SK-N-SH treated with all-trans-retinoic acid at 6 μM for 48 hours (cell line): ENCODE measurements at regions not wholly inside any gene's neighbourhood (a gene's known extent, or its start where the extent isn't known, plus 50 kb on each side); places are given as distances from the start of the nearest gene placed in this dataset.

Experiments used
- ATAC-seq: fragments of 200-7000 bp; cut with Tn5 transposase; 3 replicates; pipeline ENCODE4 v1.9.1; 2020; ENCODE audit warnings: mild to moderate bottlenecking, moderate library complexity
- ARNTL ChIP-seq: fragments of 450-650 bp; formaldehyde crosslinking; IDR thresholded peaks from 2 replicates; pipeline ENCODE4 v1.5.0; 2020; ENCODE audit warnings: low read depth, mild to moderate bottlenecking, moderate library complexity, borderline replicate concordance
- BACH2 ChIP-seq: fragments of 250-450 bp; sonication (Bioruptor Pico); IDR thresholded peaks from 2 replicates; pipeline ENCODE4 v1.9.0; 2021; ENCODE audit warnings: mild to moderate bottlenecking, borderline replicate concordance
- CSDC2 ChIP-seq: fragments of 250-450 bp; sonication (Bioruptor Pico); IDR thresholded peaks from 2 replicates; pipeline ENCODE4 v1.5.0; 2020; ENCODE audit warnings: mild to moderate bottlenecking, moderate library complexity
- CSRNP3 ChIP-seq: fragments of 250-450 bp; sonication (Bioruptor Pico); IDR thresholded peaks from 2 replicates; pipeline ENCODE4 v1.5.1; 2021; ENCODE audit warnings: mild to moderate bottlenecking, moderate library complexity
- ESRRG ChIP-seq: fragments of 250-450 bp; sonication (Bioruptor Pico); IDR thresholded peaks from 2 replicates; pipeline ENCODE4 v1.6.1; 2021; ENCODE audit warnings: mild to moderate bottlenecking
- GLIS3 ChIP-seq: fragments of 250-450 bp; sonication (Bioruptor Pico); IDR thresholded peaks from 2 replicates; pipeline ENCODE4 v1.5.0; 2020; ENCODE audit warnings: mild to moderate bottlenecking, moderate library complexity
- ISL1 ChIP-seq: fragments of 250-450 bp; sonication (Bioruptor Pico); IDR thresholded peaks from 2 replicates; pipeline ENCODE4 v2.1.2; 2022; ENCODE audit warnings: mild to moderate bottlenecking, moderate library complexity
- OSR1 ChIP-seq: fragments of 250-450 bp; sonication (Bioruptor Pico); IDR thresholded peaks from 2 replicates; pipeline ENCODE4 v1.8.0; 2022; ENCODE audit warnings: moderate library complexity, mild to moderate bottlenecking, inconsistent platforms
- POU6F1 ChIP-seq: fragments of 250-450 bp; sonication (Bioruptor Pico); IDR thresholded peaks from 2 replicates; pipeline ENCODE4 v1.8.0; 2021; ENCODE audit warnings: low read depth, mild to moderate bottlenecking, moderate library complexity, borderline replicate concordance
- PPARA ChIP-seq: fragments of 250-450 bp; sonication (Bioruptor Pico); IDR thresholded peaks from 2 replicates; pipeline ENCODE4 v1.5.0; 2020; ENCODE audit warnings: mild to moderate bottlenecking, borderline replicate concordance
- RARB ChIP-seq: fragments of 250-450 bp; sonication (Bioruptor Pico); IDR thresholded peaks from 2 replicates; pipeline ENCODE4 v1.8.0; 2021; ENCODE audit warnings: mild to moderate bottlenecking, moderate library complexity
- SNAI2 ChIP-seq: fragments of 250-450 bp; sonication (Bioruptor Pico); IDR thresholded peaks from 2 replicates; pipeline ENCODE4 v1.5.0; 2020; ENCODE audit warnings: mild to moderate bottlenecking, moderate library complexity
- TCF4 ChIP-seq: fragments of 250-450 bp; sonication (Bioruptor Pico); IDR thresholded peaks from 2 replicates; pipeline ENCODE4 v1.8.0; 2021; ENCODE audit warnings: mild to moderate bottlenecking, moderate library complexity, borderline replicate concordance
- TOX ChIP-seq: fragments of 250-450 bp; sonication (Bioruptor Pico); IDR thresholded peaks from 2 replicates; pipeline ENCODE4 v1.8.0; 2021; ENCODE audit warnings: mild to moderate bottlenecking, moderate library complexity, borderline replicate concordance
- TSHZ2 ChIP-seq: fragments of 250-450 bp; sonication (Bioruptor Pico); IDR thresholded peaks from 2 replicates; pipeline ENCODE4 v1.5.0; 2020; ENCODE audit warnings: mild to moderate bottlenecking, moderate library complexity
- ZC3H10 ChIP-seq: fragments of 250-450 bp; sonication (Bioruptor Pico); IDR thresholded peaks from 2 replicates; pipeline ENCODE4 v1.5.1; 2021; ENCODE audit warnings: mild to moderate bottlenecking, moderate library complexity
- ZFP3 ChIP-seq: fragments of 250-450 bp; sonication (Bioruptor Pico); IDR thresholded peaks from 2 replicates; pipeline ENCODE4 v1.5.0; 2020; ENCODE audit warnings: mild to moderate bottlenecking, moderate library complexity
- ZFP30 ChIP-seq: fragments of 450-650 bp; formaldehyde crosslinking; IDR thresholded peaks from 2 replicates; pipeline ENCODE4 v1.5.0; 2022; ENCODE audit warnings: mild to moderate bottlenecking, moderate library complexity
- ZNF565 ChIP-seq: fragments of 450-650 bp; formaldehyde crosslinking; conservative IDR thresholded peaks from 2 replicates; pipeline ENCODE4 v1.5.0; 2020; ENCODE audit warnings: low read depth, mild to moderate bottlenecking, moderate library complexity
- ZNF70 ChIP-seq: fragments of 450-650 bp; formaldehyde crosslinking; IDR thresholded peaks from 2 replicates; pipeline ENCODE4 v1.5.0; 2020; ENCODE audit warnings: mild to moderate bottlenecking, moderate library complexity
- ZNF8 ChIP-seq: fragments of 450-650 bp; formaldehyde crosslinking; IDR thresholded peaks from 2 replicates; pipeline ENCODE4 v1.5.0; 2020; ENCODE audit warnings: mild to moderate bottlenecking, moderate library complexity

- no peak for TF ChIP-seq ESRRG (CRISPR knock-in tag)
- ATAC-seq = no peak
These were observed 117.8 kb downstream of the DUSP6 start for GRCh38 chr12:89234324-89235114.

GRCh38 chr12:89231686-89232085, 120.6 kb downstream of the DUSP6 start:
- ATAC-seq = no peak
- no peak for TF ChIP-seq ZC3H10
- no peak for TF ChIP-seq ARNTL (CRISPR knock-in tag)
- no peak for TF ChIP-seq ZNF8 (CRISPR knock-in tag)
- no peak for TF ChIP-seq POU6F1 (CRISPR knock-in tag)
- no peak for TF ChIP-seq ZFP3 (CRISPR knock-in tag)
- TF ChIP-seq RARB = no peak
- no peak for TF ChIP-seq ESRRG (CRISPR knock-in tag)
- no peak for TF ChIP-seq OSR1
- no peak for TF ChIP-seq GLIS3 (CRISPR knock-in tag)
- no peak for TF ChIP-seq TOX
- no peak for TF ChIP-seq SNAI2 (CRISPR knock-in tag)
- TF ChIP-seq ISL1 (CRISPR knock-in tag) = no peak
- no peak for TF ChIP-seq BACH2 (CRISPR knock-in tag)
- no peak for TF ChIP-seq TSHZ2 (CRISPR knock-in tag)
- TF ChIP-seq CSRNP3 (CRISPR knock-in tag) = no peak
- TF ChIP-seq ZNF565 (CRISPR knock-in tag) = no peak
- no peak for TF ChIP-seq TCF4 (CRISPR knock-in tag)
- no peak for TF ChIP-seq PPARA (CRISPR knock-in tag)

GRCh38 chr12:89230376-89231315, 121.7 kb downstream of the DUSP6 start:
- no peak for TF ChIP-seq SNAI2 (CRISPR knock-in tag)
- TF ChIP-seq ZFP30 (CRISPR knock-in tag) = no peak
- no peak for ATAC-seq

- no peak for TF ChIP-seq CSRNP3 (CRISPR knock-in tag)
- no peak for TF ChIP-seq ARNTL (CRISPR knock-in tag)
- TF ChIP-seq ZNF8 (CRISPR knock-in tag) = no peak
- no peak for TF ChIP-seq POU6F1 (CRISPR knock-in tag)
- TF ChIP-seq TOX = no peak
- no peak for TF ChIP-seq ZFP3 (CRISPR knock-in tag)
- no peak for TF ChIP-seq TCF4 (CRISPR knock-in tag)
- TF ChIP-seq ISL1 (CRISPR knock-in tag) = no peak
- TF ChIP-seq ZFP30 (CRISPR knock-in tag) = no peak
- no peak for TF ChIP-seq ZNF70 (CRISPR knock-in tag)
- no peak for TF ChIP-seq TSHZ2 (CRISPR knock-in tag)
- no peak for TF ChIP-seq ESRRG (CRISPR knock-in tag)
- TF ChIP-seq CSDC2 = no peak
- TF ChIP-seq OSR1 = no peak
- no peak for ATAC-seq
These were observed 123.8 kb downstream of the DUSP6 start for GRCh38 chr12:89228491-89228890.
